SK-N-SH (cell line): ENCODE measurements at regions not wholly inside any gene's neighbourhood (a gene's known extent, or its start where the extent isn't known, plus 50 kb on each side); places are given as distances from the start of the nearest gene placed in this dataset.

Source experiments
- CTCF ChIA-PET: fragments of 300-600, 350-600 bp; formaldehyde crosslinking; extraction: SDS; loops from one replicate; lab custom pipeline; 2021; lab: Yijun Ruan, JAX
- POLR2A ChIA-PET: fragments of 350-600 bp; sonication (Branson Sonifier 250); formaldehyde crosslinking; extraction: SDS; loops from one replicate; lab custom pipeline; 2020; ENCODE audit warnings: antibody characterized with exemption, inconsistent platforms; lab: Yijun Ruan, JAX
- DNase-seq: peaks from one replicate; pipeline ENCODE4 v3.0.0; 2012
- H2AFZ ChIP-seq: fragments of 200-600 bp; sonication (generic); 2 replicates; pipeline ENCODE4 v1.8.1; 2016; ENCODE audit warnings: antibody characterized with exemption, mild to moderate bottlenecking, low read depth
- H3F3A ChIP-seq: fragments of 200-600 bp; sonication (generic); replicated peaks from 2 replicates; pipeline ENCODE3; 2016; ENCODE audit warnings: antibody characterized with exemption, mild to moderate bottlenecking; ENCODE audit not compliant: insufficient read depth
- H3K27ac ChIP-seq, 2 experiments: fragments of 200-500 bp in 1 of 2; fragments of 200-600 bp in 1 of 2; sonication (Bioruptor generic) in 1 of 2; sonication (generic), shearing (Covaris generic) in 1 of 2; 2 replicates each; pipeline versions ENCODE4 v1.5.1 to v1.6.1; 2014 to 2016; ENCODE audit warnings: low read depth in 2 of 2, inconsistent platforms in 1 of 2, low read length in 1 of 2, mild to moderate bottlenecking in 1 of 2, mixed read lengths in 1 of 2
- H3K27me3 ChIP-seq: fragments of 200-600 bp; sonication (generic), shearing (Covaris generic); 2 replicates; pipeline ENCODE4 v1.6.1; 2016; ENCODE audit warnings: mixed run types; ENCODE audit not compliant: insufficient read depth
- H3K36me3 ChIP-seq, 2 experiments: fragments of 200-500 bp in 1 of 2; fragments of 200-600 bp in 1 of 2; sonication (Bioruptor generic) in 1 of 2; sonication (generic) in 1 of 2; replicated peaks in 1 of 2; 2 replicates each; pipeline versions ENCODE3 to v1.5.1; 2014 to 2016; ENCODE audit warnings: low read length in 1 of 2, mild to moderate bottlenecking in 1 of 2; ENCODE audit not compliant: insufficient read depth in 2 of 2, control insufficient read depth in 1 of 2
- H3K4me1 ChIP-seq, 2 experiments: fragments of 200-500 bp in 1 of 2; fragments of 200-600 bp in 1 of 2; sonication (Bioruptor generic) in 1 of 2; sonication (generic), shearing (Covaris generic) in 1 of 2; 2 replicates each; pipeline versions ENCODE4 v1.5.1 to v1.6.1; 2014 to 2016; ENCODE audit warnings: low read depth in 1 of 2, low read length in 1 of 2, mixed run types in 1 of 2; ENCODE audit not compliant: insufficient read depth in 2 of 2, control insufficient read depth in 1 of 2
- H3K4me2 ChIP-seq: fragments of 200-600 bp; sonication (generic), shearing (Covaris generic); 2 replicates; pipeline ENCODE4 v1.6.1; 2017; ENCODE audit warnings: mixed run types
- H3K4me3 ChIP-seq, 2 experiments: fragments of 200-500 bp in 1 of 2; fragments of 200-600 bp in 1 of 2; sonication (Bioruptor generic) in 1 of 2; sonication (generic), shearing (Covaris generic) in 1 of 2; 2 replicates each; pipeline versions ENCODE4 v1.5.1 to v1.8.1; 2014 to 2016; ENCODE audit warnings: low read depth in 2 of 2, inconsistent platforms in 1 of 2, low read length in 1 of 2, mild to moderate bottlenecking in 1 of 2, mixed read lengths in 1 of 2, moderate library complexity in 1 of 2
- H3K79me2 ChIP-seq: fragments of 200-600 bp; sonication (generic); 2 replicates; pipeline ENCODE4 v1.8.1; 2017; ENCODE audit warnings: mild to moderate bottlenecking; ENCODE audit not compliant: insufficient read depth
- H3K9ac ChIP-seq: fragments of 200-600 bp; sonication (generic); 2 replicates; pipeline ENCODE4 v1.6.1; 2017; ENCODE audit warnings: mixed run types
- H3K9me2 ChIP-seq: fragments of 200-600 bp; sonication (generic); 2 replicates; pipeline ENCODE4 v1.6.1; 2017; ENCODE audit warnings: mixed run types
- H3K9me3 ChIP-seq: fragments of 200-600 bp; sonication (generic); 2 replicates; pipeline ENCODE4 v1.6.1; 2017; ENCODE audit warnings: mixed run types, mild to moderate bottlenecking, moderate library complexity
- H4K20me1 ChIP-seq: fragments of 200-600 bp; sonication (generic); 2 replicates; pipeline ENCODE4 v1.6.1; 2017; ENCODE audit warnings: mild to moderate bottlenecking, mixed run types; ENCODE audit not compliant: insufficient read depth
- EP300 ChIP-seq, 2 experiments: IDR thresholded peaks; 2 replicates each; pipeline versions ENCODE4 v1.4.0 to v1.6.1; 2012; ENCODE audit warnings: borderline replicate concordance in 1 of 2, low read depth in 1 of 2, low read length in 1 of 2
- FOXJ3 ChIP-seq: sonication (generic); formaldehyde crosslinking; IDR thresholded peaks from 2 replicates; pipeline ENCODE4 v1.5.1; 2020; ENCODE audit warnings: mild to moderate bottlenecking, missing genetic modification reagents
- FOXM1 ChIP-seq: IDR thresholded peaks from 2 replicates; pipeline ENCODE4 v1.4.0; 2012; ENCODE audit warnings: low read depth, mild to moderate bottlenecking
- GATA2 ChIP-seq: sonication (generic); formaldehyde crosslinking; IDR thresholded peaks from 2 replicates; pipeline ENCODE4 v1.5.0; 2020; ENCODE audit warnings: mild to moderate bottlenecking, missing genetic modification reagents
- MXI1 ChIP-seq: IDR thresholded peaks from 2 replicates; pipeline ENCODE4 v1.6.1; 2012; ENCODE audit warnings: mild to moderate bottlenecking, low read depth, low read length, improper control_type of control experiment
- NFIC ChIP-seq: IDR thresholded peaks from 2 replicates; pipeline ENCODE4 v1.4.0; 2012; ENCODE audit warnings: borderline replicate concordance
- POLR2AphosphoS5 ChIP-seq: IDR thresholded peaks from 2 replicates; pipeline ENCODE4 v1.6.1; 2012; ENCODE audit warnings: low read depth, low read length
- RCOR1 ChIP-seq: fragments of 150-350 bp; IDR thresholded peaks from 2 replicates; pipeline ENCODE4 v1.6.1; 2017; ENCODE audit warnings: antibody characterized with exemption, low read length
- RFX5 ChIP-seq: IDR thresholded peaks from 2 replicates; pipeline ENCODE4 v1.6.1; 2012; ENCODE audit warnings: mild to moderate bottlenecking, improper control_type of control experiment, low read length
- RXRA ChIP-seq: IDR thresholded peaks from 2 replicates; pipeline ENCODE4 v1.4.0; 2012; ENCODE audit warnings: low read depth, mild to moderate bottlenecking, borderline replicate concordance
- SIN3A ChIP-seq: IDR thresholded peaks from 2 replicates; pipeline ENCODE4 v1.6.1; 2012; ENCODE audit warnings: low read depth, mild to moderate bottlenecking, low read length, moderate library complexity, borderline replicate concordance
- TEAD4 ChIP-seq: IDR thresholded peaks from 2 replicates; pipeline ENCODE4 v1.4.0; 2012; ENCODE audit warnings: mild to moderate bottlenecking, borderline replicate concordance; ENCODE audit not compliant: insufficient read depth
- WGBS: methylation state at CpG from one replicate; pipeline ENCODE4 v1.1.6; 2017; ENCODE audit warnings: low lambda C conversion rate; 5-methylcytosine and 5-hydroxymethylcytosine counted together
- TF ChIP-seq, protein P1 (sequence below): fragments of 150-350 bp; IDR thresholded peaks from 2 replicates; pipeline ENCODE4 v1.6.1; 2016; ENCODE audit warnings: mild to moderate bottlenecking, low read depth, low read length
- TF ChIP-seq, protein P2 (sequence below): IDR thresholded peaks from 2 replicates; pipeline ENCODE4; 2012
- TF ChIP-seq, protein P3 (sequence below): IDR thresholded peaks from 2 replicates; pipeline ENCODE4 v1.4.0; 2012; ENCODE audit warnings: low read depth, borderline replicate concordance
- TF ChIP-seq, protein P4 (sequence below): fragments of 150-350 bp; IDR thresholded peaks from 2 replicates; pipeline ENCODE4 v1.6.1; 2017; ENCODE audit warnings: antibody characterized with exemption, low read length, low read depth, borderline replicate concordance
- TF ChIP-seq, protein P5 (sequence below): IDR thresholded peaks from 2 replicates; pipeline ENCODE4 v1.6.1; 2012; ENCODE audit warnings: mild to moderate bottlenecking, low read depth, low read length, moderate library complexity
- TF ChIP-seq, protein P6 (sequence below): IDR thresholded peaks from 2 replicates; pipeline ENCODE4 v1.4.0; 2012; ENCODE audit warnings: low read depth, borderline replicate concordance

DNA sequence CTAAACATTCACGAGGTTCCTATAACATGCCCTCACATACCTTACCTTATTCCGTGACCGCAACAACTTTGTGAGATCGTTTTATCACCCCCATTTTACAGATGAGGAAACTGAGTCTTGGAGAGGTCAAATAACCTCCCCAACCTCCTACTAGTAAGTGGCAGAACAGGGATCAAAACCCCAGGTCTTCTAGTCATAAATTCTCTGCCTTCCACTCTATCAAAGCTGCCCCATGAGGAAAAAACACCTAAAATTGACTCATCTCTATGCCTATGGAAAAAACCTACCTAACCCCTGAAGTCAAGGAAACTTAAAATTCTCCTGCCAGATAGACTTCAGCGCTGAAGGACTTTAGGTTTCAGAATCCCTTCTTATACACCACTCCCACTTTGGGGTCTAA, 69.5 kb upstream of the ERRFI1 start (continued):
- TF ChIP-seq, protein P1, sequence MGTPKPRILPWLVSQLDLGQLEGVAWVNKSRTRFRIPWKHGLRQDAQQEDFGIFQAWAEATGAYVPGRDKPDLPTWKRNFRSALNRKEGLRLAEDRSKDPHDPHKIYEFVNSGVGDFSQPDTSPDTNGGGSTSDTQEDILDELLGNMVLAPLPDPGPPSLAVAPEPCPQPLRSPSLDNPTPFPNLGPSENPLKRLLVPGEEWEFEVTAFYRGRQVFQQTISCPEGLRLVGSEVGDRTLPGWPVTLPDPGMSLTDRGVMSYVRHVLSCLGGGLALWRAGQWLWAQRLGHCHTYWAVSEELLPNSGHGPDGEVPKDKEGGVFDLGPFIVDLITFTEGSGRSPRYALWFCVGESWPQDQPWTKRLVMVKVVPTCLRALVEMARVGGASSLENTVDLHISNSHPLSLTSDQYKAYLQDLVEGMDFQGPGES, result no peak
- TF ChIP-seq NFIC, result no peak
- TF ChIP-seq MXI1, result no peak

DNA sequence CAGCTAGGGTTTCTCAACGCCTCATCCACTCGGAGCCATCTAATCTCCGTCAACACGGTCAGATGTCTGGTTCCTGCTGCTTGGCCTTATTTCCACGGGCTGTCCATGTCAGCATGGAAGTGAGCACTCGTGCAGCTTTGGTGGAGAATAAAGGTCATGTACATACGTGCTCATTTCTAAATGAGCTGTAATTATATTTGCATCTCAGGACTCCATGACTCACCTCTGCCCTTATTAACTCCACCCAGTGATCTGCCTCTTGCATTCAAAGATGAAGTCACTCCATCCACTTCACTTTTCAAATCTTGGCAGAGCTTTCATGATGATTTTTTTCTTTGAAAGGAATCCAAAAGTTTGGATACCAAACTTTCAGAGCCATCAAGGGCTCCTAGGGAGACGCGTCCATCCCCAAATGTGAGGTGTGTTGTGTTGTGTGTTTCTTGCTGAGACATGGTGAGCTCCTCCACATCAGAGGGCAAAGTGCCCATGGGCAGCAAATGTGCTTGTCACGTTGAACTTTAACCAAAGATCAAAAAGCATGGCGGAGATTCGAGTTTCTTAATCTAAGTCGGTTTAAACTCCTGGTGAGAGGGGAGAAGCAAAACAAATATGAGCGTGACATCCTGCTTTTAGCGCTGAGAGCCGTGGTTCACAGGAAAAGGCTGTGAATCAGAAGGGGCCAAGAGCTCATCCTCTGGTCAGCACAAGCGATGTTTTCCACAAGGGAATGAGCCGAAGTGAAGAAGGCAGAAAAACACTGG, 68.6 kb upstream of the ERRFI1 start:
- peaks cover 51% of the 10 kb centered on the region for H3F3A ChIP-seq
- ChIA-PET POLR2A (no interaction called here), CTCF (interaction anchor here (0.9 kb wide), 1 partner anchor 64 kb away, joined by 5 read pairs; no protein-coding TSS in a partner anchor)
- no peak for DNase-seq
- no peak overlapping the region for H3K4me2 ChIP-seq
- H3K27me3 ChIP-seq, result no peaks in the 10 kb centered on the region
- WGBS, result 78% methylated on average over 17 of the region's 18 CpGs
- H3K9me2 ChIP-seq, result no peaks in the 10 kb centered on the region
- H4K20me1 ChIP-seq, result no peaks in the 10 kb centered on the region
- H3K79me2 ChIP-seq, result no peaks in the 10 kb centered on the region
- peaks cover 0 to 40% of the 10 kb centered on the region in 2 experiments; a peak in 3 of 4 replicates for H3K4me1 ChIP-seq
- peak overlapping the region in 1 of 2 experiments; percentile 94; a peak in 2 of 4 replicates for H3K27ac ChIP-seq
- TF ChIP-seq, protein P2, sequence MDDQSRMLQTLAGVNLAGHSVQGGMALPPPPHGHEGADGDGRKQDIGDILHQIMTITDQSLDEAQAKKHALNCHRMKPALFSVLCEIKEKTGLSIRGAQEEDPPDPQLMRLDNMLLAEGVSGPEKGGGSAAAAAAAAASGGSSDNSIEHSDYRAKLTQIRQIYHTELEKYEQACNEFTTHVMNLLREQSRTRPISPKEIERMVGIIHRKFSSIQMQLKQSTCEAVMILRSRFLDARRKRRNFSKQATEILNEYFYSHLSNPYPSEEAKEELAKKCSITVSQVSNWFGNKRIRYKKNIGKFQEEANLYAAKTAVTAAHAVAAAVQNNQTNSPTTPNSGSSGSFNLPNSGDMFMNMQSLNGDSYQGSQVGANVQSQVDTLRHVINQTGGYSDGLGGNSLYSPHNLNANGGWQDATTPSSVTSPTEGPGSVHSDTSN, result peak; percentile 51
- TF ChIP-seq, protein P3, sequence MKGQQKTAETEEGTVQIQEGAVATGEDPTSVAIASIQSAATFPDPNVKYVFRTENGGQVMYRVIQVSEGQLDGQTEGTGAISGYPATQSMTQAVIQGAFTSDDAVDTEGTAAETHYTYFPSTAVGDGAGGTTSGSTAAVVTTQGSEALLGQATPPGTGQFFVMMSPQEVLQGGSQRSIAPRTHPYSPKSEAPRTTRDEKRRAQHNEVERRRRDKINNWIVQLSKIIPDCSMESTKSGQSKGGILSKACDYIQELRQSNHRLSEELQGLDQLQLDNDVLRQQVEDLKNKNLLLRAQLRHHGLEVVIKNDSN, result no peak
- no peak for TF ChIP-seq RFX5
- TF ChIP-seq FOXJ3, result no peak
- no peak for TF ChIP-seq RCOR1
- TF ChIP-seq, protein P4, sequence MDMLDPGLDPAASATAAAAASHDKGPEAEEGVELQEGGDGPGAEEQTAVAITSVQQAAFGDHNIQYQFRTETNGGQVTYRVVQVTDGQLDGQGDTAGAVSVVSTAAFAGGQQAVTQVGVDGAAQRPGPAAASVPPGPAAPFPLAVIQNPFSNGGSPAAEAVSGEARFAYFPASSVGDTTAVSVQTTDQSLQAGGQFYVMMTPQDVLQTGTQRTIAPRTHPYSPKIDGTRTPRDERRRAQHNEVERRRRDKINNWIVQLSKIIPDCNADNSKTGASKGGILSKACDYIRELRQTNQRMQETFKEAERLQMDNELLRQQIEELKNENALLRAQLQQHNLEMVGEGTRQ, result no peak
- TF ChIP-seq POLR2AphosphoS5, result no peak
- no peak for TF ChIP-seq RXRA
- TF ChIP-seq NFIC, result peak; percentile 36; the same call in 1 of the 2 replicates
- TF ChIP-seq, protein P5, sequence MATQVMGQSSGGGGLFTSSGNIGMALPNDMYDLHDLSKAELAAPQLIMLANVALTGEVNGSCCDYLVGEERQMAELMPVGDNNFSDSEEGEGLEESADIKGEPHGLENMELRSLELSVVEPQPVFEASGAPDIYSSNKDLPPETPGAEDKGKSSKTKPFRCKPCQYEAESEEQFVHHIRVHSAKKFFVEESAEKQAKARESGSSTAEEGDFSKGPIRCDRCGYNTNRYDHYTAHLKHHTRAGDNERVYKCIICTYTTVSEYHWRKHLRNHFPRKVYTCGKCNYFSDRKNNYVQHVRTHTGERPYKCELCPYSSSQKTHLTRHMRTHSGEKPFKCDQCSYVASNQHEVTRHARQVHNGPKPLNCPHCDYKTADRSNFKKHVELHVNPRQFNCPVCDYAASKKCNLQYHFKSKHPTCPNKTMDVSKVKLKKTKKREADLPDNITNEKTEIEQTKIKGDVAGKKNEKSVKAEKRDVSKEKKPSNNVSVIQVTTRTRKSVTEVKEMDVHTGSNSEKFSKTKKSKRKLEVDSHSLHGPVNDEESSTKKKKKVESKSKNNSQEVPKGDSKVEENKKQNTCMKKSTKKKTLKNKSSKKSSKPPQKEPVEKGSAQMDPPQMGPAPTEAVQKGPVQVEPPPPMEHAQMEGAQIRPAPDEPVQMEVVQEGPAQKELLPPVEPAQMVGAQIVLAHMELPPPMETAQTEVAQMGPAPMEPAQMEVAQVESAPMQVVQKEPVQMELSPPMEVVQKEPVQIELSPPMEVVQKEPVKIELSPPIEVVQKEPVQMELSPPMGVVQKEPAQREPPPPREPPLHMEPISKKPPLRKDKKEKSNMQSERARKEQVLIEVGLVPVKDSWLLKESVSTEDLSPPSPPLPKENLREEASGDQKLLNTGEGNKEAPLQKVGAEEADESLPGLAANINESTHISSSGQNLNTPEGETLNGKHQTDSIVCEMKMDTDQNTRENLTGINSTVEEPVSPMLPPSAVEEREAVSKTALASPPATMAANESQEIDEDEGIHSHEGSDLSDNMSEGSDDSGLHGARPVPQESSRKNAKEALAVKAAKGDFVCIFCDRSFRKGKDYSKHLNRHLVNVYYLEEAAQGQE, result no peak
- TF ChIP-seq TEAD4, result no peak
- TF ChIP-seq, protein P6, sequence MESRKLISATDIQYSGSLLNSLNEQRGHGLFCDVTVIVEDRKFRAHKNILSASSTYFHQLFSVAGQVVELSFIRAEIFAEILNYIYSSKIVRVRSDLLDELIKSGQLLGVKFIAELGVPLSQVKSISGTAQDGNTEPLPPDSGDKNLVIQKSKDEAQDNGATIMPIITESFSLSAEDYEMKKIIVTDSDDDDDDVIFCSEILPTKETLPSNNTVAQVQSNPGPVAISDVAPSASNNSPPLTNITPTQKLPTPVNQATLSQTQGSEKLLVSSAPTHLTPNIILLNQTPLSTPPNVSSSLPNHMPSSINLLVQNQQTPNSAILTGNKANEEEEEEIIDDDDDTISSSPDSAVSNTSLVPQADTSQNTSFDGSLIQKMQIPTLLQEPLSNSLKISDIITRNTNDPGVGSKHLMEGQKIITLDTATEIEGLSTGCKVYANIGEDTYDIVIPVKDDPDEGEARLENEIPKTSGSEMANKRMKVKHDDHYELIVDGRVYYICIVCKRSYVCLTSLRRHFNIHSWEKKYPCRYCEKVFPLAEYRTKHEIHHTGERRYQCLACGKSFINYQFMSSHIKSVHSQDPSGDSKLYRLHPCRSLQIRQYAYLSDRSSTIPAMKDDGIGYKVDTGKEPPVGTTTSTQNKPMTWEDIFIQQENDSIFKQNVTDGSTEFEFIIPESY, result no peak
- no peak for TF ChIP-seq EP300 (IDR thresholded peaks at IDR 0.05; ENCODE audit: borderline replicate concordance in 1 of 2, low read depth in 1 of 2, low read length in 1 of 2)
- TF ChIP-seq FOXM1, result no peak
- TF ChIP-seq GATA2 (CRISPR knock-in tag), result no peak
- no peak for TF ChIP-seq SIN3A
- no peak overlapping the region for H2AFZ ChIP-seq
- H3K9ac ChIP-seq, result no peak overlapping the region
- H3K9me3 ChIP-seq, result no peaks in the 10 kb centered on the region
- H3K4me3 ChIP-seq, result no peak overlapping the region
- no peaks in the 10 kb centered on the region for H3K36me3 ChIP-seq
